H9 (cell line): ENCODE measurements at regions not wholly inside any gene's neighbourhood (a gene's known extent, or its start where the extent isn't known, plus 50 kb on each side); places are given as distances from the start of the nearest gene placed in this dataset.
A peak's percentile ranks its signal among the peaks of the same experiment; 100 is the strongest.

Source experiments
- DNase-seq: peaks from one replicate; pipeline ENCODE4 v3.0.0-alpha.2; 2017
- H2AFZ ChIP-seq: one replicate; pipeline ENCODE4 v1.6.1; 2013; ENCODE audit warnings: mild to moderate bottlenecking, low read length, control low read depth, moderate library complexity
- H2AK5ac ChIP-seq: 2 replicates; pipeline ENCODE4 v1.6.1; 2013; ENCODE audit warnings: low read length, control low read depth, mixed read lengths; ENCODE audit not compliant: insufficient read length
- H2BK120ac ChIP-seq: one replicate; pipeline ENCODE4 v1.6.1; 2013; ENCODE audit warnings: low read depth, mild to moderate bottlenecking, low read length, control low read depth, inconsistent platforms; ENCODE audit not compliant: poor library complexity, severe bottlenecking
- H2BK12ac ChIP-seq: 2 replicates; pipeline ENCODE4 v1.6.1; 2013; ENCODE audit warnings: low read length, control low read depth, mixed read lengths, low read depth; ENCODE audit not compliant: insufficient read length
- H2BK15ac ChIP-seq: 2 replicates; pipeline ENCODE4 v1.6.1; 2013; ENCODE audit warnings: low read depth, low read length, control low read depth
- H2BK20ac ChIP-seq: one replicate; pipeline ENCODE4 v1.6.1; 2013; ENCODE audit warnings: low read depth, mild to moderate bottlenecking, low read length, control low read depth, inconsistent platforms; ENCODE audit not compliant: poor library complexity, severe bottlenecking
- H2BK5ac ChIP-seq: 2 replicates; pipeline ENCODE4 v1.6.1; 2013; ENCODE audit warnings: low read length, control low read depth, mixed read lengths; ENCODE audit not compliant: insufficient read length
- H3K14ac ChIP-seq: 2 replicates; pipeline ENCODE4 v1.6.1; 2013; ENCODE audit warnings: low read length, control low read depth; ENCODE audit not compliant: insufficient read depth
- H3K18ac ChIP-seq: 2 replicates; pipeline ENCODE4 v1.6.1; 2013; ENCODE audit warnings: low read depth, mild to moderate bottlenecking, mixed read lengths, low read length, control low read depth; ENCODE audit not compliant: insufficient read length
- H3K23ac ChIP-seq: 2 replicates; pipeline ENCODE4 v1.6.1; 2013; ENCODE audit warnings: low read length, control low read depth, mixed read lengths, low read depth; ENCODE audit not compliant: insufficient read length
- H3K23me2 ChIP-seq: 2 replicates; pipeline ENCODE4 v1.6.1; 2013; ENCODE audit warnings: low read depth, mild to moderate bottlenecking, mixed read lengths, low read length, control low read depth; ENCODE audit not compliant: insufficient read length, poor library complexity, severe bottlenecking
- H3K27ac ChIP-seq: 2 replicates; pipeline ENCODE4 v1.5.1; 2013; ENCODE audit warnings: low read length, control low read depth, mixed read lengths, low read depth; ENCODE audit not compliant: insufficient read length
- H3K27me3 ChIP-seq: 2 replicates; pipeline ENCODE4 v1.6.1; 2013; ENCODE audit warnings: low read length, control low read depth, inconsistent platforms; ENCODE audit not compliant: insufficient read depth
- H3K4ac ChIP-seq: 2 replicates; pipeline ENCODE4 v1.6.1; 2013; ENCODE audit warnings: low read depth, mild to moderate bottlenecking, control low read depth, inconsistent platforms, low read length, moderate library complexity
- H3K4me1 ChIP-seq: 2 replicates; pipeline ENCODE4 v1.6.1; 2013; ENCODE audit warnings: low read length, control low read depth, inconsistent platforms; ENCODE audit not compliant: insufficient read depth
- H3K4me2 ChIP-seq: 2 replicates; pipeline ENCODE4 v1.6.1; 2013; ENCODE audit warnings: low read length, control low read depth, mixed read lengths; ENCODE audit not compliant: insufficient read length, insufficient read depth
- H3K56ac ChIP-seq: 2 replicates; pipeline ENCODE4 v1.6.1; 2013; ENCODE audit warnings: low read depth, mild to moderate bottlenecking, mixed read lengths, low read length, control low read depth; ENCODE audit not compliant: insufficient read length
- H3K79me1 ChIP-seq: 2 replicates; pipeline ENCODE4 v1.6.1; 2013; ENCODE audit warnings: low read depth, mild to moderate bottlenecking, moderate library complexity, low read length, control low read depth, inconsistent platforms; ENCODE audit not compliant: insufficient read depth, poor library complexity, severe bottlenecking
- H3K79me2 ChIP-seq: 2 replicates; pipeline ENCODE4 v1.6.1; 2013; ENCODE audit warnings: low read length, control low read depth, inconsistent platforms; ENCODE audit not compliant: insufficient read depth
- H3K9ac ChIP-seq: 2 replicates; pipeline ENCODE4 v1.6.1; 2013; ENCODE audit warnings: low read length, control low read depth, mixed read lengths; ENCODE audit not compliant: insufficient read length; ENCODE audit errors: extremely low read depth
- H3K9me3 ChIP-seq: one replicate; pipeline ENCODE4 v1.6.1; 2013; ENCODE audit warnings: low read depth, low read length, inconsistent platforms; ENCODE audit not compliant: control insufficient read depth
- H3T11ph ChIP-seq: one replicate; pipeline ENCODE4 v1.6.1; 2013; ENCODE audit warnings: mild to moderate bottlenecking, low read length, control low read depth, inconsistent platforms
- H4K20me1 ChIP-seq: one replicate; pipeline ENCODE4 v1.6.1; 2013; ENCODE audit not compliant: control insufficient read depth, insufficient read length, insufficient read depth
- H4K5ac ChIP-seq: 2 replicates; pipeline ENCODE4 v1.6.1; 2013; ENCODE audit warnings: low read depth, mild to moderate bottlenecking, mixed read lengths, low read length, control low read depth; ENCODE audit not compliant: insufficient read length
- H4K8ac ChIP-seq: replicated peaks from 2 replicates; pipeline ENCODE4 v1.6.1; 2013; ENCODE audit warnings: low read length, control low read depth, mixed read lengths, low read depth; ENCODE audit not compliant: insufficient read length
- H4K91ac ChIP-seq: 2 replicates; pipeline ENCODE4 v1.6.1; 2013; ENCODE audit warnings: low read depth, mild to moderate bottlenecking, moderate library complexity, mixed read lengths, low read length, control low read depth; ENCODE audit not compliant: insufficient read length
- H3K27ac Mint-ChIP-seq, 3 experiments: 2 replicates in 2 of 3; 3 replicates in 1 of 3; pipeline ENCODE4 v1.8.0; 2020 to 2021; ENCODE audit warnings: mixed read lengths in 3 of 3, mild to moderate bottlenecking in 1 of 3, moderate library complexity in 1 of 3
- H3K27me3 Mint-ChIP-seq: 2 replicates; pipeline ENCODE4 v1.8.0; 2021; ENCODE audit warnings: low read depth, mild to moderate bottlenecking, moderate library complexity, mixed read lengths
- H3K36me3 Mint-ChIP-seq, 3 experiments: 2 replicates in 2 of 3; 3 replicates in 1 of 3; pipeline ENCODE4 v1.8.0; 2020 to 2021; ENCODE audit warnings: low read depth in 3 of 3, mixed read lengths in 3 of 3; ENCODE audit not compliant: insufficient read depth in 1 of 3
- H3K4me1 Mint-ChIP-seq, 2 experiments: 2 replicates each; pipeline ENCODE4 v1.8.0; 2020; ENCODE audit warnings: mixed read lengths in 2 of 2
- H3K4me3 Mint-ChIP-seq, 2 experiments: 2 replicates in 1 of 2; 3 replicates in 1 of 2; pipeline ENCODE4 v1.8.0; 2020 to 2021; ENCODE audit warnings: mild to moderate bottlenecking in 2 of 2, mixed read lengths in 2 of 2, moderate library complexity in 1 of 2
- H3K9me3 Mint-ChIP-seq, 2 experiments: 2 replicates in 1 of 2; 3 replicates in 1 of 2; pipeline ENCODE4 v1.8.0; 2020; ENCODE audit warnings: mild to moderate bottlenecking in 2 of 2, mixed read lengths in 2 of 2, moderate library complexity in 1 of 2
- CTCF ChIP-seq: fragments of 200-600 bp; sonication (generic); conservative IDR thresholded peaks from 3 replicates; pipeline ENCODE4 v1.8.0; 2021; ENCODE audit warnings: antibody characterized with exemption, mild to moderate bottlenecking
- WGBS: extraction: QIAGEN DNeasy Blood & Tissue Kit; methylation state at CpG from one replicate; pipeline ENCODE4 v1.1.7; 2013; ENCODE audit warnings: missing lambda C conversion rate, low lambda C conversion rate, mixed read lengths; ENCODE audit not compliant: insufficient read length; ENCODE audit errors: extremely low coverage; 5-methylcytosine and 5-hydroxymethylcytosine counted together

DNA sequence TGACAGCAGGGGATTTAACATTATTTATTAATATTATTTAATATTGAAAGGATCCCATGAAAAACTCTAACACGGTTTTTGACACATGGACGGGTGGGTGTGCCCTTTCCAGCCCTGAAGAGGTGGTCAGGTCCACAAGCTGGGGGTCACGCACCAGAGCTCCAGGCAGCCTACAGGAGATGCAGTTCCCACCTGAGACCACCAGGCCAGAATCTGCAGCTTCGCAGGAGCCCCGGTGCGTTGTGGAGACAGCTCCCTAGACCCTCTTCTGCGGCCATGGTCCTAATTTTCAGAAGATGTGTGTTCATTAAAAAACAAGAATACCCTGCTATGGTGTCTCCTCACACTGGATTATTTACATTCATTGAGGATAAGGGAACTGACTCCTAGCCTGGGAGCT is 331.1 kb downstream of the C16orf95 start:
- H3K27me3 Mint-ChIP-seq: peaks cover 7% of the 10 kb centered on the region

More for the DNA sequence above, 331.1 kb downstream of the C16orf95 start:
- peaks cover 6 to 8% of the 10 kb centered on the region in 2 experiments for H3K9me3 Mint-ChIP-seq
- H3K56ac ChIP-seq: no peak overlapping the region
- no peak overlapping the region for H2BK20ac ChIP-seq
- peaks cover 0 to 6% (median 4%) of the 10 kb centered on the region in 3 experiments; a peak in 2 of 7 replicates for H3K36me3 Mint-ChIP-seq
- H3K23ac ChIP-seq: no peak overlapping the region
- H3K79me1 ChIP-seq: no peaks in the 10 kb centered on the region
- no CpG with 5 or more reads among the region's 7 CpGs for WGBS
- H2AK5ac ChIP-seq: no peak overlapping the region
- no peaks in the 10 kb centered on the region for H3K23me2 ChIP-seq
- no peak overlapping the region for H3K27ac Mint-ChIP-seq
- no peak overlapping the region for H2BK5ac ChIP-seq
- no peak overlapping the region for H3K4me2 ChIP-seq
- H3K79me2 ChIP-seq: no peaks in the 10 kb centered on the region
- no peak overlapping the region for H3K14ac ChIP-seq
- H3K27ac ChIP-seq: no peak overlapping the region
- H4K8ac ChIP-seq: no peak overlapping the region
- no peak overlapping the region for H2BK15ac ChIP-seq
- no peak overlapping the region for H2BK12ac ChIP-seq
- H2BK120ac ChIP-seq: no peak overlapping the region
- no peaks in the 10 kb centered on the region for H3K27me3 ChIP-seq
- H3K9me3 ChIP-seq: no peaks in the 10 kb centered on the region
- no peak for DNase-seq
- no peak overlapping the region for H2AFZ ChIP-seq
- peaks cover 9 to 20% of the 10 kb centered on the region in 2 experiments for H3K4me1 Mint-ChIP-seq
- H3K4me1 ChIP-seq: peaks cover 4% of the 10 kb centered on the region; the same call in 1 of the 2 replicates
- no peak overlapping the region for H3K9ac ChIP-seq
- TF ChIP-seq CTCF: peak; percentile 46
- no peak overlapping the region for H3T11ph ChIP-seq
- H4K5ac ChIP-seq: no peak overlapping the region
- no peak overlapping the region for H3K18ac ChIP-seq
- H4K20me1 ChIP-seq: no peaks in the 10 kb centered on the region
- H3K4me3 Mint-ChIP-seq: no peak overlapping the region
- no peak overlapping the region for H4K91ac ChIP-seq
- no peak overlapping the region for H3K4ac ChIP-seq
